ENCODE measurements at regions not wholly inside any gene's neighbourhood (a gene's known extent, or its start where the extent isn't known, plus 50 kb on each side); places are given as distances from the start of the nearest gene placed in this dataset.
"Not testable (repeated sequence)": the region's sequence is repeated elsewhere in the genome, so short reads cannot be mapped to it uniquely, and the experiment has no call there.

DNA sequence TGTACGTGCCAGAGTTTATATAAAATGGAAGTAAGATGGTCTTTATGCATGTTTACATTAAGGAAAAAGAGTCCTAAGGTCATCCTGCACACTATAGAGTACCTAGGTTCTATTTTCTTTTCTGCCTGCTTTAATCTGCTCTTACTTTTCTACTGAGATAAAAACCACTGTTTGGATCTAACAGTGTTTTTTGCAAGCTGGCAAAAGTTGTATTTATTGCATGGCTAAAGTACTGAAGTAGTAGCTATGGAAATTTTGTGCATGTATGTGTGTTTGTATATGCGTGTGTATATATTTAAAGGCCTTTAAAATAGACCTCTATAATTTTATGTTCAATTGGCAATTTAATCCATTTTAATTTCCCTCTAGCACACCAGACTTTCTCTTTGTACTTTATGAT lies 98.3 kb upstream of the CPSF6 start:
- no peak for DNase-seq

- no peak for DNase-seq
Observed at GRCh38 chr12:69149270-69149669, 90.1 kb upstream of the CPSF6 start.

- no peak for DNase-seq
Observed at GRCh38 chr12:69150083-69150795, 89.1 kb upstream of the CPSF6 start.

DNA sequence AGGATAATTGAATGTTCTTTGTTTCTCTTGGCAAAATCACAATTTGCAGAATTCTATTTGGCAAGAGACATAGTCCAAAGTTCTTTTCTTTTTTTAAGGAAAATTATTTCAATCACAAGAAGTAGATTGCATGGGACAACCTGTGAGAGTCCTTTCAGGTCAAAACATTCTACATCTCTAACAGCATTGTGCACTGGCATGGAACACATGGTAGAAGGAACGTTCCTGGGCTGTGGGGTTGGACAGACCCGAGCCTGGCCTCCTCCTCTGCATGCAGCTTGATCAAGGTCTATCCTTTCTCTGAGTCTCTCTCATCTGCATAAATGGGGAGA lies 88.6 kb upstream of the CPSF6 start:
- DNase-seq, result no peak

GRCh38 chr12:69151254-69151764 lies 88.1 kb upstream of the CPSF6 start:
- no peak for DNase-seq

- DNase-seq, result peak; percentile 96
Observed at GRCh38 chr12:69154585-69155363, 84.6 kb upstream of the CPSF6 start.

GRCh38 chr12:69157023-69157655 lies 82.2 kb upstream of the CPSF6 start:
- peak; percentile 100 for DNase-seq

DNA sequence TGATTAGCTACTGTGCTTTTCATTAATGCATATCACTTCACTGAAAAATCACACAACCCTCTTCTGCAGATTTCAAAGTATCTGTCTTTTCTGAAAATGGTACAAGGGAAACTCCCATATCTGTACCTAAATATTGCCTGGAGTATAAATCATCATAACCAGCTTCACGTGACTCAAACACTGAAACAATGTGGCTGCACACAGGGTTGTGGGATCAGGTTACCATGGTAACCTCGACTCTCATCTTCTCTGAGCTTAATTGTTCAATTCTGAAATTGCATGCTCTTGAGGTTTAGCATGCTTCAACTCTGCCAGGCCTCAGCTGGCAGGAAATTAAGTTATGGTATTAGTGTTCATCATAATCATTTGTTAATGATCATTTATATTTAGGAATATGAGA lies 77.5 kb upstream of the CPSF6 start:
- DNase-seq, result no peak

GRCh38 chr12:69163681-69164362 lies 75.5 kb upstream of the CPSF6 start:
- DNase-seq, result no peak

DNA sequence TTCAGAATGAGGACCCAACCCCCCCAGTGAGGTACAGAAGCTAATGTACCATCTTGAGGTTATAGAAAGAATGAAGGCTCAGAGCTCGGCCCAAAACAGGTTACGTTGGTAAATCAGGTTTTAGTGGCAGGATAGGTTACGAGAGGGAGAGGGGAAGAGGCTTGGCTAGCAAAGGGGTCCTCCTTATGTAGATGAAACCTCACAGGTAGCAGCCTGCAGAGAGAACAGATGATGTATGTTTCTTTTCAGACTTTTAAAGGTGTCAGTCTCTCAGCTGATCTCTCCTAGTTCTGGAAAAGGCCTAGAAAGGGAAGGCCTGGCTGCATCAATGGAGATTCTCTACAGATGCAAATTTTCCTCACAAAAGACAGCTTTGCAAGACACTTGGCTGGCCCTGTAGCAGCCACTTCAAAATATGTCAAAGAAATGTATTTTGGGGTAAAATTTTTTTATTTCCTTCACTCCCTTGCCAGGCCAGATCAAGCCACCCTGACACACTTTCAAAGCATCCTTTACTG lies 71.7 kb upstream of the CPSF6 start:
- DNase-seq, result no peak

DNA sequence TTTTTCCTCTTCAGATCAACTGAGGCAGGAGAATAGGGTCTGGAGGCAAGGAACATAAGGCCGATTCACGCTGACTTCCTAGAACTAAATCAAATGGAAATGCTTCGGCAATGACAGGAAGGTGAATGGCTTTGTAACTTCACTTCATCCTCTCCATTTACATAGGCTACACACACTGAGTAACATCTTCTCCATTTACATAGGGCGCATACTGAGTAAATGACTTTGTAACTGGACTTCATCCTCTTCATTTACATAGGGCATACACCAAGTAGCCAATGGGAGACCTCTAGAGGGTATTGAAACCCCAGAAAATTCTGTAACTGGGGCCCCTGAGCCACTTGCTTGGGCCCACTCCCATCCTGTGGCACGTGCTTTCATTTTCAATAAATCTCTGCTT lies 71.0 kb upstream of the CPSF6 start:
- no peak for DNase-seq

DNA sequence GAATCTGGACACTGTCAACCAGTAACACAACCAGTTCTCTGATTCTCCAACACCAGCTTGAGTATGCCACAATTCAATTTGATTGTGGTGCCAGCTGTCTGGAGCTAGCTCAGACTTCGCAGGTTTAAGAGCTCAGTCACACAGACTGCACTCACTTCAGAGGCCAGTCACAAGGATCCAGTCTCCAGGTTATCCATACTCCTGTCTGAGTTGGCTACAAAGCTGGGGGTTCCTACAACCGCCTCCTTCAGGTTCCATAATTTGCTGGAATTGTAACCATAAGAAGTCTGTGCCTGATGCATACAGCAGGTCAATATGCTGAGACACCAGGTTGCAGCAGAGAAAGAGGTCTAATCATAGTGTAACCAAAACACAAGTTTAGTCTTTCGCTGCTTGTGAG lies 70.5 kb upstream of the CPSF6 start:
- no peak for DNase-seq

DNA sequence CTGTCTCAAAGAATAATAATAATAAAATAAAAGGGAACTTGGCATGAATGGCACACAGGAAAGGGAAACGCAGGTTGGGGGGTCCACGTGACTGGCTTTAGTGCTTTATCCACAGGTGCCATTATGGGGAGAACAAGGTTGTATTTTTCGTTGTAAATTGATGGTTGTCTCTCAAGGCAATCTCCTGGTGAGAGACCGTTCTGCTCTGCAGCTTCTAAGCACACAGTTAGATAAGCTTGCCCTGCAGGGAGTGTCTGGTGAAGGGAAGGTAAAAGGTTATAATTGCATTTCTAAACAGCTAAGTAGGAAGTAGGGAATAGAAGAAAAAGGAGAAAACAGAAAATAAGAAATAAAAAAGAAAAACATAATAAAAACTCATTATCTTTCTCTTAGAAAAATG lies 69.1 kb upstream of the CPSF6 start:
- no peak for DNase-seq

DNA sequence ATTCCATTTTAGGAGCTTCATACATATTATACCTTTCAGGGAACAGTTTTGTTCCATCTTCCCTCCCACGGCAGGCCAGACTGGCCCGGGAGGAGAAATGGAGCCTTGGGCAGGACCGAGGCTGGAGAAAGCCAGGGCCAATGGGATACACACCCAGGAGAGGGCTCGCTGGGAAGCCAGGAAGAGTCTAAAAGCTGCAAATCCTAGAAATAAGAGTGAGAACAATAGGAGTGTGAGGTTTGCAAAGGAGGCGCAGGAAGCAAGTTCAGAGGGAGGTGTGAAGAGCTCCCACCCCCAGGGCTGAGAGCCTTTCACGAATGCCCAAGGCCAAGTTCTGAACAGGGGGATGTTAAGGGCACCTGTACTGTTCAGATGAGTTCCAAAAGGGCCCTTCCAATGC lies 67.5 kb upstream of the CPSF6 start:
- DNase-seq, result no peak

- no peak for DNase-seq
Observed at GRCh38 chr12:69172491-69172890, 66.9 kb upstream of the CPSF6 start.

- no peak for DNase-seq
Observed at GRCh38 chr12:69173368-69173767, 66.0 kb upstream of the CPSF6 start.

GRCh38 chr12:69179786-69180185 lies 59.6 kb upstream of the CPSF6 start:
- DNase-seq, result no peak

GRCh38 chr12:69187572-69187971 lies 51.8 kb upstream of the CPSF6 start:
- not testable (repeated sequence) for DNase-seq

DNA sequence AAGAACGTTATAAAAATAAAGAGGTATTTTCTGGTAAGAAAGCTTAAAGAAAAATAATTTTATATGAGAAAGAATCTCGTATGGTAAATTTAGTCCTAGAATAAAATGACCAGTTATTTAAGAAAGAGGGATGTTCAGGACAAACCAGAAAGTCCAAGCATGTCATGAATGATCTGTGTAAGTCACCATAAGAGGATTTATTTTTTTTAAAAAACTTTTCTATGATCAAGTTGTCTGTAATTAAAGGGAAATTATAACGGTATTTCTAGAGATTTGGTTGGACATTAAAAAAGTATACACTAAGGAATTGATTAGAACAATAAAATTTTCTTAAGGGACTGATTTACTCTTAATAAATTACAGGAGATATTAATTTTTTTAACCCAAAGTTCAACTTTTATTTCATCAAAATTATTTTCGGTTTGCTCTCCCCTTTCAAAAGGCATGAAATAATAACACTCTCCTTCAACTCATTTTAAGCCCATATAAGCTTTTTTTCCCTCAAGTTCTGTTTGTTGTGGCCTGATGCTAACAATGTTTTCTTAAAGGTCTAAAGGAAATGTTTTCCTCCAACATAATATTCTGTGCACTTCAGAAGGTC lies 49.9 kb upstream of the CPSF6 start:
- DNase-seq, result no peak
